Central memory CD8-positive, alpha-beta T cell (primary cell): ENCODE measurements at regions not wholly inside any gene's neighbourhood (a gene's known extent, or its start where the extent isn't known, plus 50 kb on each side); places are given as distances from the start of the nearest gene placed in this dataset.

ENCODE experiments used
- ATAC-seq: fragments of 150-1000 bp; cut with Tn5 transposase; replicated peaks from 2 replicates; pipeline ENCODE4 v1.10.0; 2022; ENCODE audit warnings: mild to moderate bottlenecking, moderate FRiP score, moderate number of reproducible peaks; ENCODE audit not compliant: poor library complexity, severe bottlenecking; ENCODE audit errors: extremely low read depth
- DNase-seq, 2 donors: peaks; one replicate each; pipeline ENCODE4 v3.0.0; 2021; ENCODE audit warnings: low spot score in 2 of 2
- H3K27ac Mint-ChIP-seq: one replicate; pipeline ENCODE4 v1.8.0; 2022; ENCODE audit warnings: low read depth, mild to moderate bottlenecking, moderate library complexity, mixed read lengths
- H3K27me3 Mint-ChIP-seq: one replicate; pipeline ENCODE4 v1.8.0; 2022; ENCODE audit warnings: mixed read lengths
- H3K36me3 Mint-ChIP-seq: one replicate; pipeline ENCODE4 v1.8.0; 2022; ENCODE audit warnings: mild to moderate bottlenecking, moderate library complexity, mixed read lengths; ENCODE audit not compliant: insufficient read depth
- H3K4me1 Mint-ChIP-seq: one replicate; pipeline ENCODE4 v1.8.0; 2022; ENCODE audit warnings: mixed read lengths
- H3K4me3 Mint-ChIP-seq: one replicate; pipeline ENCODE4 v1.8.0; 2022; ENCODE audit warnings: mild to moderate bottlenecking, moderate library complexity, mixed read lengths
- H3K9me3 Mint-ChIP-seq: one replicate; pipeline ENCODE4 v1.8.0; 2022; ENCODE audit warnings: mixed read lengths

DNA sequence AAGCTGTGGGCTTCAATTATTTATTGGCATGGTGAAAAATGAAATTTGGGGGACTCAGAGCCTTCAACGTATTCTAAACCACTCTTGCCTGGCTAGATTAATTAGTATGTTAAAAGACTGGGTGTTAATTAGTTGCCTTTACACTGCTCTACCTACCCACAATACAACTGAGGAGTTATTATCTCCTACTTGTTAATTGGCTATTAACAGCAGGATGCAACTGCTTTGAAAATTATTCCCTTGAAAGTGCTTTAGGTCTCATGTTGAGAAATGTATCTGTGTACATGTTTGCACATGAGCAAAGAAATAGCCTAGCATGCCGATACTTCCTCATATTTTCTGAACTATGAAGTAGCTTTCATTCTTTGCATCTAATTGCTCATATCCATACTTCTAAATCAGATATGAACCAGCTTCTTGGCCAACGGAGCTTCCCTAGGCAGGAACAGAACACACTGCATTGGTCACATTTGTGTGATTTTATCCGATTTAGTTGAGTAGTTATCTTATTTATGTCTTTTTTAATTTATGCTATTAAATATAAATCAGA is 155.8 kb downstream of the GPAM start:
- no peaks in the 10 kb centered on the region for H3K4me1 Mint-ChIP-seq
- no peaks in the 10 kb centered on the region for H3K36me3 Mint-ChIP-seq
- DNase-seq (no peak), ATAC-seq (no peak)
- H3K9me3 Mint-ChIP-seq: peaks cover 17% of the 10 kb centered on the region
- no peak overlapping the region for H3K27ac Mint-ChIP-seq
- H3K27me3 Mint-ChIP-seq: peaks cover 10% of the 10 kb centered on the region
- no peak overlapping the region for H3K4me3 Mint-ChIP-seq

- Mint-ChIP-seq H3K9me3 (peaks cover 17% of the 10 kb centered on the region), H3K36me3 (no peaks in the 10 kb centered on the region), H3K27ac (no peak overlapping the region), H3K27me3 (peaks cover 2% of the 10 kb centered on the region), H3K4me3 (no peak overlapping the region), H3K4me1 (no peaks in the 10 kb centered on the region)
- ATAC-seq (no peak), DNase-seq (no peak)
Measured at GRCh38 chr10:112030431-112030830, 153.1 kb downstream of the GPAM start.

GRCh38 chr10:112039823-112040222 is 143.7 kb downstream of the GPAM start:
- Mint-ChIP-seq H3K4me3 (no peak overlapping the region), H3K27me3 (peaks cover 12% of the 10 kb centered on the region), H3K27ac (no peak overlapping the region), H3K36me3 (no peaks in the 10 kb centered on the region), H3K4me1 (no peaks in the 10 kb centered on the region), H3K9me3 (no peaks in the 10 kb centered on the region)
- no peak for ATAC-seq
- DNase-seq: no peak

GRCh38 chr10:112040696-112041095 is 142.9 kb downstream of the GPAM start:
- DNase-seq (no peak), ATAC-seq (no peak)
- H3K9me3 Mint-ChIP-seq: no peaks in the 10 kb centered on the region
- no peaks in the 10 kb centered on the region for H3K36me3 Mint-ChIP-seq
- no peak overlapping the region for H3K27ac Mint-ChIP-seq
- peaks cover 12% of the 10 kb centered on the region for H3K27me3 Mint-ChIP-seq
- no peaks in the 10 kb centered on the region for H3K4me1 Mint-ChIP-seq
- H3K4me3 Mint-ChIP-seq: no peak overlapping the region

GRCh38 chr10:112045938-112046337 is 137.6 kb downstream of the GPAM start:
- DNase-seq (no peak), ATAC-seq (no peak)
- Mint-ChIP-seq H3K27ac (no peak overlapping the region), H3K4me1 (no peaks in the 10 kb centered on the region), H3K9me3 (no peaks in the 10 kb centered on the region), H3K27me3 (no peaks in the 10 kb centered on the region), H3K4me3 (no peak overlapping the region), H3K36me3 (no peaks in the 10 kb centered on the region)

DNA sequence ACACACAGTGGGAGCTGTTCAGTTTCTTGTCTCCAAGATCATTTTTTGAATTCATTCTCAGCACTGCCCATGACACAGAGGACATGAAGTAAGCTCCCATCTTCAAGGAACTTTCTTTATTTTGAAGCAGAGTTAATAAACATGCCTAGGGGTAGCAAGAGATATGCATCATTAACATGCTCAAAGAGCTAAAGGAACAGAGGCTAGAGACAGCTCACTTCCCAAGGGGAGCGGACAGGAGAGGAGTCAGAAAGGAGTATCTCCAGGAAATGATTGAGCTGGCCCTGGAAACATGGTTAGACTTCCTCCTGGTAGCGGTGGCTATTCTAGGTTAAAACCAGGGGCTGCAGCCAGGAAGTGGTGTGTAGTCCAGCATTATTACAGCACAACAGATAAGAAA is 135.9 kb downstream of the GPAM start:
- Mint-ChIP-seq H3K9me3 (no peaks in the 10 kb centered on the region), H3K36me3 (no peaks in the 10 kb centered on the region), H3K27me3 (no peaks in the 10 kb centered on the region), H3K27ac (no peak overlapping the region), H3K4me3 (no peak overlapping the region), H3K4me1 (no peaks in the 10 kb centered on the region)
- DNase-seq: no peak
- ATAC-seq: no peak

GRCh38 chr10:112052166-112052565 is 131.4 kb downstream of the GPAM start:
- Mint-ChIP-seq H3K27ac (no peak overlapping the region), H3K27me3 (peaks cover 29% of the 10 kb centered on the region), H3K36me3 (no peaks in the 10 kb centered on the region)

DNA sequence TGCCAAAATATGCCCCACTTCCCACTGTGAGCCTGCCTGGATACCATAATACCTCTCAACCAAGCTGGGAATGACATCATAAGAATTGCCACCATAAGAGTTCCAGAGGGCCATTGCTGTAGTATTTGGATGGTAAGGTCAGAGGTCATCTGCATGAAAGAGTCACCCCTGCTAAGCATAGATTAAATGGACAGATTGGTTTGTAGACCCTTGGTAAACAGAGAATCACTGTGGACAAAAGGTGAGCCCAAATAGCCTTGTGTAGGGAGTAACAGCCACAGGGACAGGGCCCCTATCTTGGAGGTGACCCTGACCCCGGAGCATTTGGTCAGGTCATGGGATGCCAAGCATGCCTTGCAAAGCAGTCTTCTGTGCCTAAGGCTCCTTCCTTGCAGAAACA is 129.7 kb downstream of the GPAM start:
- no peak for DNase-seq
- Mint-ChIP-seq H3K27ac (no peak overlapping the region), H3K9me3 (no peaks in the 10 kb centered on the region), H3K4me1 (no peaks in the 10 kb centered on the region), H3K27me3 (peaks cover 47% of the 10 kb centered on the region), H3K36me3 (no peaks in the 10 kb centered on the region), H3K4me3 (no peak overlapping the region)
- ATAC-seq: no peak

More at GRCh38 chr10:112052166-112052565, 131.4 kb downstream of the GPAM start:
- Mint-ChIP-seq H3K9me3 (no peaks in the 10 kb centered on the region), H3K4me1 (no peaks in the 10 kb centered on the region), H3K4me3 (no peak overlapping the region)
- no peak for DNase-seq
- ATAC-seq: no peak

GRCh38 chr10:112054516-112054915 is 129.0 kb downstream of the GPAM start:
- Mint-ChIP-seq H3K4me1 (no peaks in the 10 kb centered on the region), H3K27ac (no peak overlapping the region), H3K9me3 (no peaks in the 10 kb centered on the region), H3K4me3 (no peak overlapping the region), H3K36me3 (no peaks in the 10 kb centered on the region), H3K27me3 (peaks cover 47% of the 10 kb centered on the region)
- ATAC-seq (no peak), DNase-seq (no peak)

DNA sequence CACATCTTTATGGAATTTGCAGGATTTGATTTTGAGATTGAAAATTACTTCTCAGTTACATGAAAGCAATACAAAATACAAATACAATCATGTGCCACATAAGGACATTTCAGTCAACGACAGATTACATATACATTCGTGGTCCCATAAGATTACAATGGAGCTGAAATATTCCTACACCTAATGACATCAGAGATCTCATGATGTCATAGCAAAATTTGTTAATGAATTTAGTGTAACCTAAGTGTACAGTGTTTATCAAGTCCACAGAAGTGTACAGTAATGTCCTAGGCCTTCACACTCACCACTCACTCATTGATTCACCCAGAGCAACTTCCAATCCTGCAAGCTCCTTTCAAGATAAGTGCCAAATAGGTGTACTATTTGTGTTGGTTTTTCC is 126.5 kb downstream of the GPAM start:
- no peaks in the 10 kb centered on the region for H3K9me3 Mint-ChIP-seq

DNA sequence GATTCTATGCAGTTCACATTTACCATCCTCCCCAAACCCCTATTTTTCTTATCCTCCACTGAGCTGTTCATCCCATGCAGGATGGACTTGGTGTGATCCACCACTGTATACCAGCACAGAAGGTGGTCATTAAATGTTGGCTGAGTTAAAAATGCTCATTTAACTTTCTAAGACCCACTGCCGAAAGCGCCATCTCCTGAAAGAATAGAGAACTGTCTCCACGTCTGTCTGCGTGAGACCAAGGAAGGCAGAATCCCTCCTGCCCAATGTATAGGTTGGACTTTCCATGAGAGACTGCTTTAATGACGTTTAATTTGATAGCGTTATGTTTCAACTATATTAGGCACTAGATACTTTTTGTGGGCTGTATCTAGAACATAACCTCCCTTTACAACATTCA is 124.3 kb downstream of the GPAM start:
- no peaks in the 10 kb centered on the region for H3K4me1 Mint-ChIP-seq
- ATAC-seq (no peak), DNase-seq (no peak)
- H3K36me3 Mint-ChIP-seq: no peaks in the 10 kb centered on the region
- no peak overlapping the region for H3K4me3 Mint-ChIP-seq
- H3K27me3 Mint-ChIP-seq: peaks cover 61% of the 10 kb centered on the region
- no peaks in the 10 kb centered on the region for H3K9me3 Mint-ChIP-seq
- no peak overlapping the region for H3K27ac Mint-ChIP-seq

More for the DNA sequence above, 126.5 kb downstream of the GPAM start:
- peaks cover 52% of the 10 kb centered on the region for H3K27me3 Mint-ChIP-seq
- H3K36me3 Mint-ChIP-seq: no peaks in the 10 kb centered on the region
- ATAC-seq (no peak), DNase-seq (no peak)
- no peak overlapping the region for H3K4me3 Mint-ChIP-seq
- H3K27ac Mint-ChIP-seq: no peak overlapping the region
- no peaks in the 10 kb centered on the region for H3K4me1 Mint-ChIP-seq

- Mint-ChIP-seq H3K4me1 (no peaks in the 10 kb centered on the region), H3K4me3 (no peak overlapping the region), H3K9me3 (no peaks in the 10 kb centered on the region), H3K27ac (no peak overlapping the region), H3K27me3 (peaks cover 21% of the 10 kb centered on the region), H3K36me3 (no peaks in the 10 kb centered on the region)
- DNase-seq (no peak), ATAC-seq (no peak)
Measured at GRCh38 chr10:112071596-112072133, 111.9 kb downstream of the GPAM start.

GRCh38 chr10:112078003-112078402 is 105.6 kb downstream of the GPAM start:
- peaks cover 28% of the 10 kb centered on the region for H3K27me3 Mint-ChIP-seq
- H3K27ac Mint-ChIP-seq: no peak overlapping the region
- no peak overlapping the region for H3K4me3 Mint-ChIP-seq
- H3K9me3 Mint-ChIP-seq: no peaks in the 10 kb centered on the region
- no peak for ATAC-seq
- no peaks in the 10 kb centered on the region for H3K4me1 Mint-ChIP-seq
- no peaks in the 10 kb centered on the region for H3K36me3 Mint-ChIP-seq
- no peak for DNase-seq
